ENCODE measurements at regions not wholly inside any gene's neighbourhood (a gene's known extent, or its start where the extent isn't known, plus 50 kb on each side); places are given as distances from the start of the nearest gene placed in this dataset.

GRCh38 chr14:28298156-28298555 is 468.4 kb upstream of the FOXG1 start:
- no peaks in the 10 kb centered on the region for H3K27me3 Mint-ChIP-seq (ENCODE audit: insufficient read depth, unreplicated experiment)

GRCh38 chr14:28299227-28299626 is 467.4 kb upstream of the FOXG1 start:
- intact Hi-C loops (cut with micrococcal nuclease; ENCODE audit: unreplicated experiment), result no loop called here
- Mint-ChIP-seq H3K4me1 (ENCODE audit: low read depth, unreplicated experiment) (no peaks in the 10 kb centered on the region), H3K9me3 (ENCODE audit: unreplicated experiment) (peaks cover 13% of the 10 kb centered on the region), H3K36me3 (ENCODE audit: insufficient read depth, unreplicated experiment) (peaks cover 5% of the 10 kb centered on the region), H3K27ac (ENCODE audit: unreplicated experiment) (no peak overlapping the region), H3K4me3 (ENCODE audit: unreplicated experiment) (no peak overlapping the region), H3K27me3 (ENCODE audit: insufficient read depth, unreplicated experiment) (no peaks in the 10 kb centered on the region)
- no peaks in the 10 kb centered on the region for H3K9me3 ChIP-seq
- CTCF ChIA-PET, result no interaction called here
- H3K27me3 ChIP-seq (replicated peaks; ENCODE audit: control insufficient read depth, insufficient read depth, low read length), result no peaks in the 10 kb centered on the region
- no peak for TF ChIP-seq CTCF (IDR thresholded peaks at IDR 0.05; ENCODE audit: insufficient read depth in 1 of 2, low read depth in 1 of 2, low read length in 1 of 2, severe bottlenecking in 1 of 2, unreplicated experiment in 1 of 2)
- POLR2A ChIA-PET, result no interaction called here
- no TSS peak for BruUV-seq (replicated peaks)
- H3K4me3 ChIP-seq (ENCODE audit: low read depth, low read length), result no peak overlapping the region
- no peak for DNase-seq
- no peaks in the 10 kb centered on the region for H3K36me3 ChIP-seq (ENCODE audit: control insufficient read depth, insufficient read depth, low read length)
- H3K4me1 ChIP-seq, result no peaks in the 10 kb centered on the region

More at GRCh38 chr14:28298156-28298555, 468.4 kb upstream of the FOXG1 start:
- Mint-ChIP-seq H3K4me1 (ENCODE audit: low read depth, unreplicated experiment) (no peaks in the 10 kb centered on the region), H3K4me3 (ENCODE audit: unreplicated experiment) (no peak overlapping the region), H3K36me3 (ENCODE audit: insufficient read depth, unreplicated experiment) (peaks cover 5% of the 10 kb centered on the region), H3K9me3 (ENCODE audit: unreplicated experiment) (peaks cover 13% of the 10 kb centered on the region), H3K27ac (ENCODE audit: unreplicated experiment) (no peak overlapping the region)
- Histone ChIP-seq H3K4me3 (ENCODE audit: low read depth, low read length) (no peak overlapping the region), H3K36me3 (ENCODE audit: control insufficient read depth, insufficient read depth, low read length) (no peaks in the 10 kb centered on the region), H3K9me3 (no peaks in the 10 kb centered on the region), H3K4me1 (no peaks in the 10 kb centered on the region), H3K27me3 (replicated peaks; ENCODE audit: control insufficient read depth, insufficient read depth, low read length) (no peaks in the 10 kb centered on the region)
- DNase-seq, result no peak
- CTCF ChIA-PET, result no interaction called here
- POLR2A ChIA-PET, result no interaction called here
- intact Hi-C loops (cut with micrococcal nuclease; ENCODE audit: unreplicated experiment), result no loop called here
- TF ChIP-seq CTCF (IDR thresholded peaks at IDR 0.05; ENCODE audit: insufficient read depth in 1 of 2, low read depth in 1 of 2, low read length in 1 of 2, severe bottlenecking in 1 of 2, unreplicated experiment in 1 of 2), result no peak
- no TSS peak for BruUV-seq (replicated peaks)

GRCh38 chr14:28300356-28300755 is 466.2 kb upstream of the FOXG1 start:
- H3K9me3 ChIP-seq, result no peaks in the 10 kb centered on the region

More at GRCh38 chr14:28300356-28300755, 466.2 kb upstream of the FOXG1 start:
- no peaks in the 10 kb centered on the region for H3K4me1 Mint-ChIP-seq (ENCODE audit: low read depth, unreplicated experiment)
- Histone ChIP-seq H3K27me3 (replicated peaks; ENCODE audit: control insufficient read depth, insufficient read depth, low read length) (no peaks in the 10 kb centered on the region), H3K36me3 (ENCODE audit: control insufficient read depth, insufficient read depth, low read length) (no peaks in the 10 kb centered on the region), H3K4me3 (ENCODE audit: low read depth, low read length) (no peak overlapping the region), H3K4me1 (no peaks in the 10 kb centered on the region)
- H3K36me3 Mint-ChIP-seq (ENCODE audit: insufficient read depth, unreplicated experiment), result peaks cover 5% of the 10 kb centered on the region
- ChIA-PET POLR2A (no interaction called here), CTCF (no interaction called here)
- TF ChIP-seq CTCF (IDR thresholded peaks at IDR 0.05; ENCODE audit: insufficient read depth in 1 of 2, low read depth in 1 of 2, low read length in 1 of 2, severe bottlenecking in 1 of 2, unreplicated experiment in 1 of 2), result no peak
- intact Hi-C loops (cut with micrococcal nuclease; ENCODE audit: unreplicated experiment), result no loop called here
- H3K27me3 Mint-ChIP-seq (ENCODE audit: insufficient read depth, unreplicated experiment), result no peaks in the 10 kb centered on the region
- H3K4me3 Mint-ChIP-seq (ENCODE audit: unreplicated experiment), result no peak overlapping the region
- H3K27ac Mint-ChIP-seq (ENCODE audit: unreplicated experiment), result no peak overlapping the region
- no peak for DNase-seq
- peaks cover 13% of the 10 kb centered on the region for H3K9me3 Mint-ChIP-seq (ENCODE audit: unreplicated experiment)
- no TSS peak for BruUV-seq (replicated peaks)

Measured in Caco-2 (cell line).